IPS DF 6.9 (cell line): ENCODE measurements at regions not wholly inside any gene's neighbourhood (a gene's known extent, or its start where the extent isn't known, plus 50 kb on each side); places are given as distances from the start of the nearest gene placed in this dataset.

Source experiments
- DNase-seq: peaks from one replicate; pipeline ENCODE4 v3.0.0-alpha.2; 2013; ENCODE audit warnings: low read depth, low spot score
- H3K27ac ChIP-seq: one replicate; pipeline ENCODE4 v1.5.1; 2013; ENCODE audit warnings: low read length, control low read depth
- H3K27me3 ChIP-seq: 2 replicates; pipeline ENCODE4 v1.6.1; 2013; ENCODE audit warnings: mild to moderate bottlenecking, low read length; ENCODE audit not compliant: control insufficient read depth, insufficient read depth
- H3K36me3 ChIP-seq: 2 replicates; pipeline ENCODE4 v1.6.1; 2013; ENCODE audit warnings: low read length; ENCODE audit not compliant: control insufficient read depth, insufficient read depth
- H3K4me1 ChIP-seq: 2 replicates; pipeline ENCODE4 v1.6.1; 2013; ENCODE audit warnings: low read length; ENCODE audit not compliant: control insufficient read depth, insufficient read depth
- H3K4me3 ChIP-seq: 2 replicates; pipeline ENCODE4 v1.5.1; 2013; ENCODE audit warnings: mild to moderate bottlenecking, low read length
- H3K9me3 ChIP-seq: 2 replicates; pipeline ENCODE4 v1.6.1; 2013; ENCODE audit warnings: low read length, inconsistent platforms; ENCODE audit not compliant: control insufficient read depth, insufficient read depth
- WGBS: extraction: QIAGEN DNeasy Blood & Tissue Kit; methylation state at CpG from one replicate; pipeline ENCODE4 v1.1.7; 2013; ENCODE audit warnings: mixed read lengths, missing lambda C conversion rate; ENCODE audit not compliant: insufficient read length, insufficient coverage; 5-methylcytosine and 5-hydroxymethylcytosine counted together

GRCh38 chr5:93048858-93049257 lies 532.2 kb downstream of the NR2F1-AS1 start:
- Histone ChIP-seq H3K4me1 (no peaks in the 10 kb centered on the region), H3K36me3 (no peaks in the 10 kb centered on the region), H3K9me3 (no peaks in the 10 kb centered on the region), H3K4me3 (no peak overlapping the region), H3K27ac (no peak overlapping the region), H3K27me3 (no peaks in the 10 kb centered on the region)
- WGBS: no CpG with 5 or more reads among the region's 2 CpGs
- DNase-seq: no peak

- H3K27me3 ChIP-seq: no peaks in the 10 kb centered on the region
- DNase-seq: no peak
- H3K9me3 ChIP-seq: no peaks in the 10 kb centered on the region
- no CpG with 5 or more reads among the region's 1 CpG for WGBS
- H3K4me3 ChIP-seq: no peak overlapping the region
- H3K27ac ChIP-seq: no peak overlapping the region
- no peaks in the 10 kb centered on the region for H3K4me1 ChIP-seq
- H3K36me3 ChIP-seq: no peaks in the 10 kb centered on the region
Measured at GRCh38 chr5:93044859-93045666, 536.0 kb downstream of the NR2F1-AS1 start.

- no peaks in the 10 kb centered on the region for H3K36me3 ChIP-seq
- no peaks in the 10 kb centered on the region for H3K27me3 ChIP-seq
- no peaks in the 10 kb centered on the region for H3K9me3 ChIP-seq
- H3K4me3 ChIP-seq: no peak overlapping the region
- H3K4me1 ChIP-seq: no peaks in the 10 kb centered on the region
- no peak overlapping the region for H3K27ac ChIP-seq
- DNase-seq: no peak
Measured at GRCh38 chr5:93039888-93040287, 541.1 kb downstream of the NR2F1-AS1 start.

- no peak overlapping the region for H3K27ac ChIP-seq
- no peak overlapping the region for H3K4me3 ChIP-seq
- DNase-seq: no peak
- no CpG with 5 or more reads among the region's 9 CpGs for WGBS
- no peaks in the 10 kb centered on the region for H3K27me3 ChIP-seq
- no peaks in the 10 kb centered on the region for H3K9me3 ChIP-seq
- no peaks in the 10 kb centered on the region for H3K4me1 ChIP-seq
- no peaks in the 10 kb centered on the region for H3K36me3 ChIP-seq
Measured at GRCh38 chr5:93034621-93035590, 546.1 kb downstream of the NR2F1-AS1 start.

GRCh38 chr5:93022796-93023447 lies 558.1 kb downstream of the NR2F1-AS1 start:
- Histone ChIP-seq H3K36me3 (no peaks in the 10 kb centered on the region), H3K9me3 (no peaks in the 10 kb centered on the region), H3K27me3 (no peaks in the 10 kb centered on the region), H3K27ac (no peak overlapping the region), H3K4me1 (no peaks in the 10 kb centered on the region), H3K4me3 (no peak overlapping the region)
- WGBS: no CpG with 5 or more reads among the region's 3 CpGs
- DNase-seq: no peak

- H3K27ac ChIP-seq: no peak overlapping the region
- no peaks in the 10 kb centered on the region for H3K36me3 ChIP-seq
- H3K9me3 ChIP-seq: no peaks in the 10 kb centered on the region
- DNase-seq: no peak
- H3K4me1 ChIP-seq: no peaks in the 10 kb centered on the region
- WGBS: no CpG with 5 or more reads among the region's 3 CpGs
- H3K4me3 ChIP-seq: no peak overlapping the region
- no peaks in the 10 kb centered on the region for H3K27me3 ChIP-seq
Measured at GRCh38 chr5:93022211-93022610, 558.8 kb downstream of the NR2F1-AS1 start.

GRCh38 chr5:93019896-93020295 lies 561.1 kb downstream of the NR2F1-AS1 start:
- WGBS: no CpG with 5 or more reads among the region's 2 CpGs
- no peaks in the 10 kb centered on the region for H3K27me3 ChIP-seq
- no peaks in the 10 kb centered on the region for H3K36me3 ChIP-seq
- DNase-seq: no peak
- H3K4me3 ChIP-seq: no peak overlapping the region
- H3K27ac ChIP-seq: no peak overlapping the region
- H3K4me1 ChIP-seq: peaks cover 1% of the 10 kb centered on the region; the same call in 1 of the 2 replicates
- H3K9me3 ChIP-seq: no peaks in the 10 kb centered on the region

- H3K36me3 ChIP-seq: no peaks in the 10 kb centered on the region
- H3K4me3 ChIP-seq: no peak overlapping the region
- H3K27ac ChIP-seq: no peak overlapping the region
- H3K27me3 ChIP-seq: no peaks in the 10 kb centered on the region
- DNase-seq: no peak
- H3K9me3 ChIP-seq: no peaks in the 10 kb centered on the region
- H3K4me1 ChIP-seq: peaks cover 1% of the 10 kb centered on the region; the same call in 1 of the 2 replicates
Measured at GRCh38 chr5:93018461-93018860, 562.6 kb downstream of the NR2F1-AS1 start.

GRCh38 chr5:93017849-93018248 lies 563.2 kb downstream of the NR2F1-AS1 start:
- H3K27me3 ChIP-seq: no peaks in the 10 kb centered on the region
- no peak overlapping the region for H3K4me3 ChIP-seq
- no peaks in the 10 kb centered on the region for H3K36me3 ChIP-seq
- peaks cover 1% of the 10 kb centered on the region; the same call in 1 of the 2 replicates for H3K4me1 ChIP-seq
- H3K27ac ChIP-seq: no peak overlapping the region
- no peaks in the 10 kb centered on the region for H3K9me3 ChIP-seq
- DNase-seq: no peak
- WGBS: no CpG with 5 or more reads among the region's 2 CpGs

GRCh38 chr5:93017376-93017775 lies 563.6 kb downstream of the NR2F1-AS1 start:
- Histone ChIP-seq H3K36me3 (no peaks in the 10 kb centered on the region), H3K9me3 (no peaks in the 10 kb centered on the region), H3K27me3 (no peaks in the 10 kb centered on the region), H3K4me1 (peaks cover 1% of the 10 kb centered on the region; the same call in 1 of the 2 replicates), H3K4me3 (no peak overlapping the region), H3K27ac (no peak overlapping the region)
- DNase-seq: no peak
- WGBS: no CpG with 5 or more reads among the region's 1 CpG
